ENCODE measurements at regions not wholly inside any gene's neighbourhood (a gene's known extent, or its start where the extent isn't known, plus 50 kb on each side); places are given as distances from the start of the nearest gene placed in this dataset.

DNA sequence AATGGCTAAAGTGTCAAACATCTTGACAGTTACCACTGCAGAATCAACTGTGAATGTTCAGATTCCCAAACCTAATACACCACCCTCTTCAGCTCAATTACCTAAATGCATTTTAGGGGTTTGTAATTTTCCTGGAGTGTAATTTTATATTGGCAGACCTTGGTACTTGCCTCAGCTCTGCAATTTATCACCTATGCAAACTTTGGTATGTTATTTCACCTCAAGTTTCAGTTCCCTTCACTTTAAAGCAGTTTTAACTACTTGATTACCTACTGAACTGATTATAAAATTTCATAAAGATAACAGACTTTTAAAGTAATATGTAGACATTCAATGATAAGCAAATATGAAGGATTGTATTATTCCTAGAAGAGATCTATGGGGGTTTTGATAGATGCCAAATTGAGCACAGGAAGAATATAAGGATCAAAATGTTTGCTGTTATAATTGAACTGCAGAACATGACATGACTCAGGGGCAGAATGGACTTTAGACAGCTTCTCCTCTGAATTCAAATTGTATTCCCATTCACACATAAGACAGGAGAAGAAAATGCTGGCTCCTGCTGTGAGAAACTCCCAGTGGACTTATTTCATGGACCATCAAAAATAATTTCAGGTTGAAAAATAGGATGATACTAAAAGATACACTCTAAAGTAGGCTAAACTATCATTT, 491.5 kb upstream of the LUZP2 start:
- TF ChIP-seq, protein P1, sequence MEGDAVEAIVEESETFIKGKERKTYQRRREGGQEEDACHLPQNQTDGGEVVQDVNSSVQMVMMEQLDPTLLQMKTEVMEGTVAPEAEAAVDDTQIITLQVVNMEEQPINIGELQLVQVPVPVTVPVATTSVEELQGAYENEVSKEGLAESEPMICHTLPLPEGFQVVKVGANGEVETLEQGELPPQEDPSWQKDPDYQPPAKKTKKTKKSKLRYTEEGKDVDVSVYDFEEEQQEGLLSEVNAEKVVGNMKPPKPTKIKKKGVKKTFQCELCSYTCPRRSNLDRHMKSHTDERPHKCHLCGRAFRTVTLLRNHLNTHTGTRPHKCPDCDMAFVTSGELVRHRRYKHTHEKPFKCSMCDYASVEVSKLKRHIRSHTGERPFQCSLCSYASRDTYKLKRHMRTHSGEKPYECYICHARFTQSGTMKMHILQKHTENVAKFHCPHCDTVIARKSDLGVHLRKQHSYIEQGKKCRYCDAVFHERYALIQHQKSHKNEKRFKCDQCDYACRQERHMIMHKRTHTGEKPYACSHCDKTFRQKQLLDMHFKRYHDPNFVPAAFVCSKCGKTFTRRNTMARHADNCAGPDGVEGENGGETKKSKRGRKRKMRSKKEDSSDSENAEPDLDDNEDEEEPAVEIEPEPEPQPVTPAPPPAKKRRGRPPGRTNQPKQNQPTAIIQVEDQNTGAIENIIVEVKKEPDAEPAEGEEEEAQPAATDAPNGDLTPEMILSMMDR (conservative IDR thresholded peaks at IDR 0.05): no peak
- TF ChIP-seq EZH2 (IDR thresholded peaks at IDR 0.05; ENCODE audit: low read depth): no peak

Measured in PC-9 (cell line).